ENCODE measurements at regions not wholly inside any gene's neighbourhood (a gene's known extent, or its start where the extent isn't known, plus 50 kb on each side); places are given as distances from the start of the nearest gene placed in this dataset.

DNA sequence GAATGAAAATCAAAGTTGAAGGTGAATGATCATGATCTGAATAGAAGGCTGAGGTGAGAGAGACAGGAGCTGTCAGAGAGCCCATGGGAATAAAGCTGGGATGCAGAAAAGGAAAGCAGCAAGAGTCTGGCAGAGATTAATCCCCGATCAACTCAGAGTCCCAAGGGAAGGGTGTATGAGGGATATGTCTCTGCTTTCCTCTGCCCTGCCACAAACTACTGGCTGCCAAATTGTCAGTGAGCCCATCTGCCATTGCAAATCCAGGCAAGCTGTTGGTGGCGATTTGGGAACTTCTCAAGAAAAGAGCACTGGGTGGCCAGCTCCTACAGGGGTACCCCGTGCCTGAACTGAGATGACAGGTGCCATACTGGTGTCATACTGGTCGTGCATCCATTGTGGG, 705.5 kb upstream of the MAN1A1 start:
- H3K4me3 Mint-ChIP-seq: no peak overlapping the region
- peaks cover 0 to 1% (median 0%) of the 10 kb centered on the region in 3 donors for H3K27me3 Mint-ChIP-seq (ENCODE audit: low read depth in 3 of 3)
- Histone ChIP-seq H3K4me3 (replicated peaks in 1 of 3; ENCODE audit: low read depth in 2 of 3, low read length in 3 of 3) (no peak overlapping the region), H3K9ac (ENCODE audit: insufficient read depth, low read length, poor library complexity, severe bottlenecking) (no peak overlapping the region), H3K36me3 (replicated peaks in 1 of 2; ENCODE audit: control insufficient read depth in 1 of 2, insufficient read depth in 2 of 2, low read length in 2 of 2) (no peaks in the 10 kb centered on the region), H3K79me2 (ENCODE audit: insufficient read depth, low read length) (no peaks in the 10 kb centered on the region), H4K20me1 (ENCODE audit: insufficient read depth, low read length) (no peaks in the 10 kb centered on the region), H3K27me3 (ENCODE audit: control insufficient read depth in 2 of 2, insufficient read depth in 2 of 2, low read length in 2 of 2) (no peaks in the 10 kb centered on the region), H3K27ac (ENCODE audit: low read depth in 1 of 2, low read length in 2 of 2) (no peak overlapping the region), H2AFZ (ENCODE audit: insufficient read depth, low read depth, low read length, poor library complexity, severe bottlenecking) (no peak overlapping the region), H3K4me1 (ENCODE audit: control insufficient read depth in 1 of 2, insufficient read depth in 2 of 2, low read length in 2 of 2) (no peaks in the 10 kb centered on the region), H3K9me3 (replicated peaks in 1 of 2; ENCODE audit: control insufficient read depth in 1 of 2, insufficient read depth in 1 of 2, low read length in 2 of 2) (peaks cover 0 to 9% of the 10 kb centered on the region in 2 donors), H3K4me2 (replicated peaks; ENCODE audit: extremely low read depth, low read length, poor library complexity, severe bottlenecking) (no peak overlapping the region)
- 95% methylated on average over 3 of the region's 4 CpGs for WGBS (ENCODE audit: insufficient coverage)
- DNase-seq: no peak
- no peak overlapping the region for H3K27ac Mint-ChIP-seq
- H3K4me1 Mint-ChIP-seq: no peaks in the 10 kb centered on the region
- H3K36me3 Mint-ChIP-seq: no peaks in the 10 kb centered on the region
- H3K9me3 Mint-ChIP-seq: peaks cover 0 to 9% (median 7%) of the 10 kb centered on the region in 7 donors
- no peak for TF ChIP-seq CTCF (IDR thresholded peaks at IDR 0.05)
- intact Hi-C loops (cut with micrococcal nuclease): no loop called here

DNA sequence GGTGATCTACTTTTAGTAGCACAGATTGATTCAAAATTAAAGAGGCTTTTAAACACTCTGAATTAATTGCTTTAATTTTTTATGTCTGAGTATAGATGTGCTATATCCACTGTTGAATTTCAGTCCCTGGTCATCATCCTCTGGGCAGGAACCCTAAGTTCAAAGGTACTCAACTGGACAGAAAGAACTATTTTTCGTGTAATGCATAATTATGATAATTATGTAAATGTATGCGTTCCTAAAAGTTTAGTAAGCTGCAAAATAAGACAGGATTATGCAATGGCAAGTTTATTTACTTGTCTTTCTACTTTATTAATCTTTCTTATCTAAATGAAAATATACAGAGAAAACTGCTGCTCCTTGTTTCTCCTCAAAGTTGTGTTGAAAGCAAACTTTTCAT, 690.1 kb upstream of the MAN1A1 start:
- Mint-ChIP-seq H3K4me1 (no peaks in the 10 kb centered on the region), H3K36me3 (no peaks in the 10 kb centered on the region), H3K9me3 (peaks cover 0 to 4% (median 0%) of the 10 kb centered on the region in 7 donors), H3K4me3 (no peak overlapping the region), H3K27me3 (ENCODE audit: low read depth in 3 of 3) (peaks cover 0 to 2% (median 0%) of the 10 kb centered on the region in 3 donors), H3K27ac (no peak overlapping the region)
- WGBS (ENCODE audit: insufficient coverage): no CpG with 5 or more reads among the region's 2 CpGs
- no peak for DNase-seq
- no peak for TF ChIP-seq CTCF (IDR thresholded peaks at IDR 0.05)
- H3K4me1 ChIP-seq (ENCODE audit: control insufficient read depth in 1 of 2, insufficient read depth in 2 of 2, low read length in 2 of 2): no peaks in the 10 kb centered on the region
- H3K4me3 ChIP-seq (replicated peaks in 1 of 3; ENCODE audit: low read depth in 2 of 3, low read length in 3 of 3): no peak overlapping the region
- no peak overlapping the region for H3K4me2 ChIP-seq (replicated peaks; ENCODE audit: extremely low read depth, low read length, poor library complexity, severe bottlenecking)
- no peak overlapping the region for H3K9ac ChIP-seq (ENCODE audit: insufficient read depth, low read length, poor library complexity, severe bottlenecking)
- H3K27me3 ChIP-seq (ENCODE audit: control insufficient read depth in 2 of 2, insufficient read depth in 2 of 2, low read length in 2 of 2): no peaks in the 10 kb centered on the region
- H3K9me3 ChIP-seq (replicated peaks in 1 of 2; ENCODE audit: control insufficient read depth in 1 of 2, insufficient read depth in 1 of 2, low read length in 2 of 2): no peaks in the 10 kb centered on the region
- H3K79me2 ChIP-seq (ENCODE audit: insufficient read depth, low read length): no peaks in the 10 kb centered on the region
- intact Hi-C loops (cut with micrococcal nuclease): no loop called here
- H3K36me3 ChIP-seq (replicated peaks in 1 of 2; ENCODE audit: control insufficient read depth in 1 of 2, insufficient read depth in 2 of 2, low read length in 2 of 2): no peaks in the 10 kb centered on the region
- no peak overlapping the region for H3K27ac ChIP-seq (ENCODE audit: low read depth in 1 of 2, low read length in 2 of 2)
- H2AFZ ChIP-seq (ENCODE audit: insufficient read depth, low read depth, low read length, poor library complexity, severe bottlenecking): no peak overlapping the region
- no peaks in the 10 kb centered on the region for H4K20me1 ChIP-seq (ENCODE audit: insufficient read depth, low read length)
